Ovary (tissue), 3 donors: ENCODE measurements at regions not wholly inside any gene's neighbourhood (a gene's known extent, or its start where the extent isn't known, plus 50 kb on each side); places are given as distances from the start of the nearest gene placed in this dataset.

ENCODE experiments used
- POLR2A ChIP-seq: fragments of 450-650 bp; IDR thresholded peaks from one replicate; pipeline ENCODE4 v1.6.1; 2017; ENCODE audit warnings: antibody characterized with exemption, mild to moderate bottlenecking, moderate library complexity
- TF ChIP-seq, protein P1 (sequence below), 3 donors: fragments of 450-650 bp in 2 of 3; fragments of 200-600 bp in 1 of 3; IDR thresholded peaks; one replicate each; pipeline versions ENCODE4 v1.5.1 to v1.8.0; 2016 to 2022; ENCODE audit warnings: antibody characterized with exemption in 3 of 3, mild to moderate bottlenecking in 1 of 3
- donor health status: DM: no; HTN: no; CAD: no.

DNA sequence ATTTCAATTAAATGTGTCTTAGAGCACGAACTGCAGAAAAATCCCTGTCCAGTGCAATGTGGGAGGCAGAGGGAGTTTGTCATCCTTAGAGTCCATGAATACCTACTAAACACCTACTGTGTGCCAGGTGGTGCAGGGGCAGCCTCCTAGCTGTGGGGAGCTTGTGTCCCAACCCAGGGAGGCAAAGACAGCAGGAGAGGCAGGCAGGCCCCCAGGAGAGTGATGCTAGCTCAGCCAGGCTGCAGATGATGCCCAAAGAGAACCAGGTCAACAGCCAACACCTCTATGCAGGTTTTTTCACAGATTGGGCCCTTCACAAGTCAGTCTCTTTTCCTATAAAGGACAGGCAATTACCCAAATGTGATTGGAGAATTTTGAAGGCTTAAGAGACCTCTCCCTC, 108.2 kb upstream of the UQCRFS1 start:
- TF ChIP-seq, protein P1, sequence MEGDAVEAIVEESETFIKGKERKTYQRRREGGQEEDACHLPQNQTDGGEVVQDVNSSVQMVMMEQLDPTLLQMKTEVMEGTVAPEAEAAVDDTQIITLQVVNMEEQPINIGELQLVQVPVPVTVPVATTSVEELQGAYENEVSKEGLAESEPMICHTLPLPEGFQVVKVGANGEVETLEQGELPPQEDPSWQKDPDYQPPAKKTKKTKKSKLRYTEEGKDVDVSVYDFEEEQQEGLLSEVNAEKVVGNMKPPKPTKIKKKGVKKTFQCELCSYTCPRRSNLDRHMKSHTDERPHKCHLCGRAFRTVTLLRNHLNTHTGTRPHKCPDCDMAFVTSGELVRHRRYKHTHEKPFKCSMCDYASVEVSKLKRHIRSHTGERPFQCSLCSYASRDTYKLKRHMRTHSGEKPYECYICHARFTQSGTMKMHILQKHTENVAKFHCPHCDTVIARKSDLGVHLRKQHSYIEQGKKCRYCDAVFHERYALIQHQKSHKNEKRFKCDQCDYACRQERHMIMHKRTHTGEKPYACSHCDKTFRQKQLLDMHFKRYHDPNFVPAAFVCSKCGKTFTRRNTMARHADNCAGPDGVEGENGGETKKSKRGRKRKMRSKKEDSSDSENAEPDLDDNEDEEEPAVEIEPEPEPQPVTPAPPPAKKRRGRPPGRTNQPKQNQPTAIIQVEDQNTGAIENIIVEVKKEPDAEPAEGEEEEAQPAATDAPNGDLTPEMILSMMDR (IDR thresholded peaks at IDR 0.05) = no peak
- TF ChIP-seq POLR2A = no peak
